ENCODE measurements at regions not wholly inside any gene's neighbourhood (a gene's known extent, or its start where the extent isn't known, plus 50 kb on each side); places are given as distances from the start of the nearest gene placed in this dataset.

- no peak for DNase-seq (ENCODE audit: low read depth)
These were observed 53.8 kb upstream of the FBN2 start for GRCh38 chr5:128591598-128592455.

GRCh38 chr5:128596071-128596470 is 58.0 kb upstream of the FBN2 start:
- DNase-seq (ENCODE audit: low read depth), result peak; percentile 31

GRCh38 chr5:128597156-128597555 is 59.1 kb upstream of the FBN2 start:
- DNase-seq (ENCODE audit: low read depth), result no peak

- no peak for DNase-seq (ENCODE audit: low read depth)
These were observed 75.1 kb upstream of the FBN2 start for GRCh38 chr5:128613128-128613527.

- DNase-seq (ENCODE audit: low read depth), result no peak
These were observed 75.7 kb upstream of the FBN2 start for GRCh38 chr5:128613766-128614165.

- no peak for DNase-seq (ENCODE audit: low read depth)
These were observed 77.5 kb upstream of the FBN2 start for GRCh38 chr5:128615578-128615977.

- no peak for DNase-seq (ENCODE audit: low read depth)
These were observed 88.6 kb upstream of the FBN2 start for GRCh38 chr5:128626536-128627090.

GRCh38 chr5:128627939-128628338 is 89.9 kb upstream of the FBN2 start:
- no peak for DNase-seq (ENCODE audit: low read depth)

GRCh38 chr5:128629157-128629556 is 91.1 kb upstream of the FBN2 start:
- DNase-seq (ENCODE audit: low read depth), result no peak

- DNase-seq (ENCODE audit: low read depth), result no peak
These were observed 92.1 kb upstream of the FBN2 start for GRCh38 chr5:128630121-128630520.

- no peak for DNase-seq (ENCODE audit: low read depth)
These were observed 93.7 kb upstream of the FBN2 start for GRCh38 chr5:128631771-128632170.

GRCh38 chr5:128632264-128632663 is 94.2 kb upstream of the FBN2 start:
- DNase-seq (ENCODE audit: low read depth), result no peak

GRCh38 chr5:128633901-128634300 is 95.9 kb upstream of the FBN2 start:
- no peak for DNase-seq (ENCODE audit: low read depth)

- no peak for DNase-seq (ENCODE audit: low read depth)
These were observed 97.3 kb upstream of the FBN2 start for GRCh38 chr5:128635379-128635778.

- no peak for DNase-seq (ENCODE audit: low read depth)
These were observed 98.3 kb upstream of the FBN2 start for GRCh38 chr5:128636361-128636760.

GRCh38 chr5:128637031-128637430 is 99.0 kb upstream of the FBN2 start:
- peak; percentile 58 for DNase-seq (ENCODE audit: low read depth)

GRCh38 chr5:128641861-128642260 is 103.8 kb upstream of the FBN2 start:
- DNase-seq (ENCODE audit: low read depth), result no peak

GRCh38 chr5:128644863-128645262 is 106.8 kb upstream of the FBN2 start:
- peak; percentile 25 for DNase-seq (ENCODE audit: low read depth)

GRCh38 chr5:128645581-128645980 is 107.5 kb upstream of the FBN2 start:
- no peak for DNase-seq (ENCODE audit: low read depth)

GRCh38 chr5:128646176-128646575 is 108.1 kb upstream of the FBN2 start:
- no peak for DNase-seq (ENCODE audit: low read depth)

- DNase-seq (ENCODE audit: low read depth), result no peak
These were observed 111.1 kb upstream of the FBN2 start for GRCh38 chr5:128649192-128649591.

- DNase-seq (ENCODE audit: low read depth), result no peak
These were observed 125.0 kb upstream of the FBN2 start for GRCh38 chr5:128662997-128663396.

GRCh38 chr5:128665747-128666355 is 127.8 kb upstream of the FBN2 start:
- DNase-seq (ENCODE audit: low read depth), result no peak
